ENCODE measurements at regions not wholly inside any gene's neighbourhood (a gene's known extent, or its start where the extent isn't known, plus 50 kb on each side); places are given as distances from the start of the nearest gene placed in this dataset.
A peak's percentile ranks its signal among the peaks of the same experiment; 100 is the strongest.
"Not testable (repeated sequence)": the region's sequence is repeated elsewhere in the genome, so short reads cannot be mapped to it uniquely, and the experiment has no call there.

- DNase-seq: no peak
Observed at GRCh38 chr6:97347111-97347510, 64.1 kb upstream of the MMS22L start.

- DNase-seq: no peak
Observed at GRCh38 chr6:97361286-97361685, 78.3 kb upstream of the MMS22L start.

- no peak for DNase-seq
Observed at GRCh38 chr6:97364327-97364726, 81.3 kb upstream of the MMS22L start.

- DNase-seq: not testable (repeated sequence)
Observed at GRCh38 chr6:97382071-97382470, 99.1 kb upstream of the MMS22L start.

- no peak for DNase-seq
Observed at GRCh38 chr6:97392735-97393134, 109.7 kb upstream of the MMS22L start.

- DNase-seq: peak; percentile 31 to 41
Observed at GRCh38 chr6:97394160-97394748, 111.2 kb upstream of the MMS22L start.

- DNase-seq: no peak
Observed at GRCh38 chr6:97396880-97397279, 113.9 kb upstream of the MMS22L start.

GRCh38 chr6:97399208-97399607 is 116.2 kb upstream of the MMS22L start:
- no peak for DNase-seq

- DNase-seq: no peak
Observed at GRCh38 chr6:97401533-97401932, 118.5 kb upstream of the MMS22L start.

- DNase-seq: no peak
Observed at GRCh38 chr6:97405818-97406409, 122.9 kb upstream of the MMS22L start.

- DNase-seq: no peak
Observed at GRCh38 chr6:97406633-97407032, 123.6 kb upstream of the MMS22L start.

- no peak for DNase-seq
Observed at GRCh38 chr6:97411610-97412009, 128.6 kb upstream of the MMS22L start.

GRCh38 chr6:97412511-97412910 is 129.5 kb upstream of the MMS22L start:
- DNase-seq: no peak

- DNase-seq: no peak
Observed at GRCh38 chr6:97422171-97422570, 139.2 kb upstream of the MMS22L start.

- no peak for DNase-seq
Observed at GRCh38 chr6:97423190-97423589, 140.2 kb upstream of the MMS22L start.

GRCh38 chr6:97427648-97428047 is 144.6 kb upstream of the MMS22L start:
- no peak for DNase-seq

GRCh38 chr6:97437087-97437486 is 154.1 kb upstream of the MMS22L start:
- DNase-seq: no peak

- no peak for DNase-seq
Observed at GRCh38 chr6:97438011-97438671, 155.1 kb upstream of the MMS22L start.

GRCh38 chr6:97440590-97441176 is 157.7 kb upstream of the MMS22L start:
- DNase-seq: no peak

- DNase-seq: no peak
Observed at GRCh38 chr6:97443408-97444080, 160.5 kb upstream of the MMS22L start.

GRCh38 chr6:97445407-97445806 is 162.4 kb upstream of the MMS22L start:
- no peak for DNase-seq

- no peak for DNase-seq
Observed at GRCh38 chr6:97449444-97449966, 166.5 kb upstream of the MMS22L start.

- no peak for DNase-seq
Observed at GRCh38 chr6:97450087-97450486, 167.1 kb upstream of the MMS22L start.

Data from stimulated activated CD4-positive, alpha-beta T cell treated with anti-CD3 and anti-CD28 coated beads, Interleukin-2, amount 100 ng/mL, for 48 hours (primary cell).